Breast epithelium (tissue), 4 donors: ENCODE measurements at regions not wholly inside any gene's neighbourhood (a gene's known extent, or its start where the extent isn't known, plus 50 kb on each side); places are given as distances from the start of the nearest gene placed in this dataset.

ENCODE experiments used
- DNase-seq, 2 donors: peaks; one replicate each; pipeline ENCODE4 v3.0.0-alpha.2; 2019; ENCODE audit warnings: low spot score in 2 of 2
- H3K27ac ChIP-seq, 2 donors: fragments of 200-600 bp; sonication (generic) in 1 of 2; one replicate each; pipeline ENCODE4 v1.5.1; 2016 to 2019; ENCODE audit warnings: mild to moderate bottlenecking in 1 of 2
- H3K27me3 ChIP-seq, 2 donors: fragments of 200-600 bp; sonication (generic) in 1 of 2; one replicate each; pipeline versions ENCODE4 v1.5.1 to v1.6.0; 2017 to 2019; ENCODE audit warnings: control low read depth in 1 of 2, mild to moderate bottlenecking in 1 of 2
- H3K36me3 ChIP-seq: fragments of 200-600 bp; one replicate; pipeline ENCODE4 v1.5.1; 2019
- H3K4me1 ChIP-seq, 2 donors: fragments of 200-600 bp; sonication (generic); one replicate each; pipeline ENCODE4 v1.5.1; 2016 to 2019; ENCODE audit warnings: control low read depth in 1 of 2
- H3K4me3 ChIP-seq, 3 donors: fragments of 200-600 bp; sonication (generic); 1 replicate in 2 of 3; 2 replicates in 1 of 3; pipeline ENCODE4 v1.5.1; 2016 to 2019; ENCODE audit warnings: mild to moderate bottlenecking in 3 of 3, moderate library complexity in 2 of 3
- H3K9me3 ChIP-seq, 2 donors: fragments of 200-600 bp; sonication (generic) in 1 of 2; one replicate each; pipeline ENCODE4 v1.5.1; 2016 to 2019; ENCODE audit warnings: control low read depth in 1 of 2
- POLR2A ChIP-seq: fragments of 450-650 bp; IDR thresholded peaks from one replicate; pipeline ENCODE4 v1.6.1; 2016; ENCODE audit warnings: antibody characterized with exemption, mild to moderate bottlenecking, moderate library complexity
- POLR2AphosphoS5 ChIP-seq, 3 donors: sonication (generic); formaldehyde crosslinking; IDR thresholded peaks; one replicate each; pipeline ENCODE4 v1.6.1; 2017; ENCODE audit warnings: antibody characterized with exemption in 3 of 3
- intact Hi-C: fragments of 100-400 bp; cut with DNase I; formaldehyde crosslinking; loops from one replicate; pipeline ENCODE4 v1.15.1; 2023; ENCODE audit warnings: low total_unique reads
- TF ChIP-seq, protein P1 (sequence below), 3 donors: fragments of 450-650 bp; IDR thresholded peaks; one replicate each; pipeline ENCODE4 v1.5.1; 2016 to 2017; ENCODE audit warnings: antibody characterized with exemption in 3 of 3, mild to moderate bottlenecking in 3 of 3, moderate library complexity in 3 of 3

DNA sequence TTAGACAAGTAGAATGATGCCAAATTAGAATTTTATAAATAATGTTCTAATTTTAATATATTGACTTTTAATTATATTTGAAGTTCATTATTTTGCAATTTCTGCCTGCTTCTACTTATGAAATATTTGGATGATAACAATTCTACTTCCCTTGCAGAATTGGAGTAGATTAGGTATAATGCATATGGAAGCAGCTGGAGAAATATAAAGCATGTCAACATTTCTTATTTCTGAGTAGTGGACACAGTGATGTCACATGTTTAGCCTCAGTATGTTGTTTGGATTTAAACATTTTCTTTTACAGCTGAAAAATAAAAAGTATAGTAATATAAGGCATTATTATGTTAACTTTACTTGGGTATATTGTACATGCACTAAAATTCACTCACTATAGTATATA lies 344.2 kb upstream of the E2F7 start:
- TF ChIP-seq POLR2A: no peak
- TF ChIP-seq, protein P1, sequence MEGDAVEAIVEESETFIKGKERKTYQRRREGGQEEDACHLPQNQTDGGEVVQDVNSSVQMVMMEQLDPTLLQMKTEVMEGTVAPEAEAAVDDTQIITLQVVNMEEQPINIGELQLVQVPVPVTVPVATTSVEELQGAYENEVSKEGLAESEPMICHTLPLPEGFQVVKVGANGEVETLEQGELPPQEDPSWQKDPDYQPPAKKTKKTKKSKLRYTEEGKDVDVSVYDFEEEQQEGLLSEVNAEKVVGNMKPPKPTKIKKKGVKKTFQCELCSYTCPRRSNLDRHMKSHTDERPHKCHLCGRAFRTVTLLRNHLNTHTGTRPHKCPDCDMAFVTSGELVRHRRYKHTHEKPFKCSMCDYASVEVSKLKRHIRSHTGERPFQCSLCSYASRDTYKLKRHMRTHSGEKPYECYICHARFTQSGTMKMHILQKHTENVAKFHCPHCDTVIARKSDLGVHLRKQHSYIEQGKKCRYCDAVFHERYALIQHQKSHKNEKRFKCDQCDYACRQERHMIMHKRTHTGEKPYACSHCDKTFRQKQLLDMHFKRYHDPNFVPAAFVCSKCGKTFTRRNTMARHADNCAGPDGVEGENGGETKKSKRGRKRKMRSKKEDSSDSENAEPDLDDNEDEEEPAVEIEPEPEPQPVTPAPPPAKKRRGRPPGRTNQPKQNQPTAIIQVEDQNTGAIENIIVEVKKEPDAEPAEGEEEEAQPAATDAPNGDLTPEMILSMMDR (IDR thresholded peaks at IDR 0.05): no peak
- TF ChIP-seq POLR2AphosphoS5 (IDR thresholded peaks at IDR 0.05): no peak
- H3K9me3 ChIP-seq: no peaks in the 10 kb centered on the region
- H3K27me3 ChIP-seq: no peaks in the 10 kb centered on the region
- H3K4me1 ChIP-seq: no peaks in the 10 kb centered on the region
- no peak for DNase-seq
- H3K4me3 ChIP-seq: no peak overlapping the region
- no peaks in the 10 kb centered on the region for H3K36me3 ChIP-seq
- no peak overlapping the region for H3K27ac ChIP-seq
- intact Hi-C loops: no loop called here

DNA sequence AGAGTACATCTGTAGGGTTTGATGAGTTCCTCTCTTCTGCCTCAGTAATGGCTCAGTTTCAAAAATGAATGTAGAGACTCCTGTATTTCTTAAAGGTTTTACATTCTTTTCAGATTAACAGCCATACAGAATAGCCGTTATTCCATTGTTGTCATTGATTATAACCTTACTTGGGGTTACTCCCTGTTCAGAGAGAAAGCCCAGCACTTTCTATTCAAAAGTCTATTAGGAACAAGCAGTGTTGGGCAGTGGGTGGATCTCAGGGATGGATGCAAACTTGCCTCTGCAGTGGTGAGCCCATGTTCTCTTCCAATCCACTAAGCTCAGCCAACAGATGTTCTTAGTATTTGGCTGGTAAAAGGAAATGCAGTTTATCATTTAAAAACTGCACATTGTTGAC lies 342.6 kb upstream of the E2F7 start:
- Histone ChIP-seq H3K36me3 (no peaks in the 10 kb centered on the region), H3K27ac (no peak overlapping the region), H3K27me3 (no peaks in the 10 kb centered on the region), H3K4me3 (no peak overlapping the region), H3K9me3 (no peaks in the 10 kb centered on the region), H3K4me1 (no peaks in the 10 kb centered on the region)
- TF ChIP-seq, protein P1 (IDR thresholded peaks at IDR 0.05): no peak
- no peak for TF ChIP-seq POLR2A
- TF ChIP-seq POLR2AphosphoS5 (IDR thresholded peaks at IDR 0.05): no peak
- intact Hi-C loops: no loop called here
- no peak for DNase-seq

DNA sequence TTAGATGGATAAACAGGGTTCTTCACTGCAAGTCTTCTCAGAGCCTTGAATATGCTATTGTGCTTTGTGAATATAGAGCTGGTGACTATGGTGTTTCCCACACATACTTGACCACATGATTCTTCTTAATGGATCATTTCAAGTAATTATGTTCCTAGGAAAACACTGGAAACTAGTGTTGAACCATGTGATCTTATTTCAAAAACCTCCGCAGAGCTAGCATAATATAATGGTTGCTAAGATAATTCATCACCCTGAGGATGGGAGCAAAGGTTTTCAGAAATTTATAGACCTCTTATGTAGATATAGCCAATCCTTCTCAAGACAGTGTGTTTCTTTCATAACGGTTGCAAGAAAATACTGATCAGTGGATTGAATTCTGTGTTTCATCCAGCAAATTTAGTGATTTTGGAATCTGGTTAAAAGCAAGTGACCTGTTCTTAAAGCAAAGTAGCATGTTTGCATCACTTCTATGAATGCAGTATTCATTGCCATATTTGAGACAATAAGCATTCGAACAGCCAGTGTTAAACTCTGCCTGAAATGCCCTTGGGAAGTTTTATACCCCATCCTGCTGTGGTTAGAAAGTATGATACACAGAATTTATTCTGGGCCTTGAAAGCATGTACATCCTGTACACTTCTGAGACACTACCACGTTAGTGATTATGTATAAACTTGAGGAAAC lies 341.0 kb upstream of the E2F7 start:
- Histone ChIP-seq H3K4me1 (no peaks in the 10 kb centered on the region), H3K9me3 (no peaks in the 10 kb centered on the region), H3K4me3 (no peak overlapping the region), H3K36me3 (no peaks in the 10 kb centered on the region), H3K27me3 (no peaks in the 10 kb centered on the region), H3K27ac (no peak overlapping the region)
- TF ChIP-seq POLR2A (no peak), POLR2AphosphoS5 (IDR thresholded peaks at IDR 0.05) (no peak)
- TF ChIP-seq, protein P1 (IDR thresholded peaks at IDR 0.05): no peak
- intact Hi-C loops: no loop called here
- no peak for DNase-seq

DNA sequence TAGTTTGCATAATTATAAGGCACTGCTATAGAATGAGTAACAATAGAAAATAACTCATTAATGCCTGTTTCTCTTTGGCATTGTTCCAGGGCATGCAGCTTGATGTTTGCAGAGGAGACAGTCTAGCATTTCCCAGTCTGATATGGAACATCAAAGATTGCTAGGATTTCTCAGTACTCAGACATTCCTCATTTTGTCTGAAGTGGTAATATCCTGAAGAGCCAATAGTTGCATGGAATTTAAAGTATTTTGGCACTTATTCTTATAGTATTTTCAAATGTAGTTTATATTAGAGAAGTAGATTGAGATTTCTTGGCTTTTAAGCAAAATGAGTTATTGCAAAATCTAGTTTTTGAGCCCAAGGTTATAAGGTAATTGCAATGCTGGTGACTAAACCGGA lies 337.3 kb upstream of the E2F7 start:
- DNase-seq: no peak
- H3K4me1 ChIP-seq: no peaks in the 10 kb centered on the region
- no peaks in the 10 kb centered on the region for H3K36me3 ChIP-seq
- intact Hi-C loops: no loop called here
- H3K9me3 ChIP-seq: no peaks in the 10 kb centered on the region
- no peaks in the 10 kb centered on the region for H3K27me3 ChIP-seq
- TF ChIP-seq POLR2AphosphoS5 (IDR thresholded peaks at IDR 0.05): no peak
- TF ChIP-seq, protein P1 (IDR thresholded peaks at IDR 0.05): no peak
- no peak for TF ChIP-seq POLR2A
- H3K4me3 ChIP-seq: no peak overlapping the region
- H3K27ac ChIP-seq: no peak overlapping the region

DNA sequence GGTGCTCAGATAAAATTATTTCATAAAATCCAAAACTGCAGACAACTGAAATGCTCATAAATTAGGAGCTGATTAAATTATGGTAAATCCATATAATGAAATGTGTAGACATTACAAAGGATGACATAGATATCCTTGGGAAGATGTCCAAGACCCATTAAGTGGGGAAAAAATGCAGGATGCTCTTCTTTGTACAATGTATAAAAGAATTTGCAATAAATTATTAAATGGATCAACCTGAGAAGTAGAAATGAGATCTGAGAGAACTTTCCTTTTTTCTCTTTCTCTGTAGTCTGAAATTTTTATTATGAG lies 336.4 kb upstream of the E2F7 start:
- Histone ChIP-seq H3K4me1 (no peaks in the 10 kb centered on the region), H3K27ac (no peak overlapping the region), H3K27me3 (no peaks in the 10 kb centered on the region), H3K4me3 (no peak overlapping the region), H3K36me3 (no peaks in the 10 kb centered on the region), H3K9me3 (no peaks in the 10 kb centered on the region)
- intact Hi-C loops: no loop called here
- no peak for DNase-seq
- TF ChIP-seq, protein P1 (IDR thresholded peaks at IDR 0.05): no peak
